ENCODE measurements at regions not wholly inside any gene's neighbourhood (a gene's known extent, or its start where the extent isn't known, plus 50 kb on each side); places are given as distances from the start of the nearest gene placed in this dataset.

GRCh38 chr14:49999146-49999761 is 106.4 kb downstream of the ARF6 start:
- peak; percentile 38 for DNase-seq (ENCODE audit: low read depth)

GRCh38 chr14:49999826-50000379 is 107.0 kb downstream of the ARF6 start:
- DNase-seq (ENCODE audit: low read depth) = no peak

GRCh38 chr14:50000380-50001150 is 107.7 kb downstream of the ARF6 start:
- DNase-seq (ENCODE audit: low read depth) = peak; percentile 49

- DNase-seq (ENCODE audit: low read depth) = peak; percentile 39
Observed at GRCh38 chr14:50001151-50001998, 108.5 kb downstream of the ARF6 start.

- DNase-seq (ENCODE audit: low read depth) = peak; percentile 11
Observed at GRCh38 chr14:50001999-50002925, 109.4 kb downstream of the ARF6 start.

- DNase-seq (ENCODE audit: low read depth) = no peak
Observed at GRCh38 chr14:50002926-50003212, 110.0 kb downstream of the ARF6 start.

- DNase-seq (ENCODE audit: low read depth) = peak; percentile 60
Observed at GRCh38 chr14:50003213-50004021, 110.5 kb downstream of the ARF6 start.

- DNase-seq (ENCODE audit: low read depth) = no peak
Observed at GRCh38 chr14:50006141-50006540, 110.2 kb downstream of the VCPKMT start.

- no peak for DNase-seq (ENCODE audit: low read depth)
Observed at GRCh38 chr14:50007123-50007903, 109.1 kb downstream of the VCPKMT start.

GRCh38 chr14:50008562-50008961 is 107.8 kb downstream of the VCPKMT start:
- no peak for DNase-seq (ENCODE audit: low read depth)

GRCh38 chr14:50008974-50009373 is 107.4 kb downstream of the VCPKMT start:
- DNase-seq (ENCODE audit: low read depth) = no peak

- DNase-seq (ENCODE audit: low read depth) = no peak
Observed at GRCh38 chr14:50010752-50011151, 105.6 kb downstream of the VCPKMT start.

- DNase-seq (ENCODE audit: low read depth) = no peak
Observed at GRCh38 chr14:50011242-50011641, 105.1 kb downstream of the VCPKMT start.

- DNase-seq (ENCODE audit: low read depth) = no peak
Observed at GRCh38 chr14:50012644-50013043, 103.7 kb downstream of the VCPKMT start.

GRCh38 chr14:50013198-50013918 is 103.0 kb downstream of the VCPKMT start:
- DNase-seq (ENCODE audit: low read depth) = no peak

- DNase-seq (ENCODE audit: low read depth) = no peak
Observed at GRCh38 chr14:50013934-50014333, 102.4 kb downstream of the VCPKMT start.

- no peak for DNase-seq (ENCODE audit: low read depth)
Observed at GRCh38 chr14:50014809-50015430, 101.5 kb downstream of the VCPKMT start.

- no peak for DNase-seq (ENCODE audit: low read depth)
Observed at GRCh38 chr14:50015716-50016115, 100.7 kb downstream of the VCPKMT start.
